Activated naive CD4-positive, alpha-beta T cell treated with anti-CD3 and anti-CD28 coated beads, Interleukin-2, amount 50 U/mL, for 24 hours (primary cell): ENCODE measurements at regions not wholly inside any gene's neighbourhood (a gene's known extent, or its start where the extent isn't known, plus 50 kb on each side); places are given as distances from the start of the nearest gene placed in this dataset.
"Not testable (repeated sequence)": the region's sequence is repeated elsewhere in the genome, so short reads cannot be mapped to it uniquely, and the experiment has no call there.

ENCODE experiments used
- H3K27ac Mint-ChIP-seq: one replicate; pipeline ENCODE4 v1.8.0; 2021; ENCODE audit warnings: mild to moderate bottlenecking, mixed read lengths
- H3K27me3 Mint-ChIP-seq: one replicate; pipeline ENCODE4 v1.8.0; 2021; ENCODE audit warnings: mixed read lengths
- H3K36me3 Mint-ChIP-seq: one replicate; pipeline ENCODE4 v1.8.0; 2021; ENCODE audit warnings: mixed read lengths
- H3K4me1 Mint-ChIP-seq: one replicate; pipeline ENCODE4 v1.8.0; 2021; ENCODE audit warnings: mixed read lengths
- H3K4me3 Mint-ChIP-seq: one replicate; pipeline ENCODE4 v1.8.0; 2021; ENCODE audit warnings: mild to moderate bottlenecking, mixed read lengths
- H3K9me3 Mint-ChIP-seq: one replicate; pipeline ENCODE4 v1.8.0; 2021; ENCODE audit warnings: mixed read lengths

DNA sequence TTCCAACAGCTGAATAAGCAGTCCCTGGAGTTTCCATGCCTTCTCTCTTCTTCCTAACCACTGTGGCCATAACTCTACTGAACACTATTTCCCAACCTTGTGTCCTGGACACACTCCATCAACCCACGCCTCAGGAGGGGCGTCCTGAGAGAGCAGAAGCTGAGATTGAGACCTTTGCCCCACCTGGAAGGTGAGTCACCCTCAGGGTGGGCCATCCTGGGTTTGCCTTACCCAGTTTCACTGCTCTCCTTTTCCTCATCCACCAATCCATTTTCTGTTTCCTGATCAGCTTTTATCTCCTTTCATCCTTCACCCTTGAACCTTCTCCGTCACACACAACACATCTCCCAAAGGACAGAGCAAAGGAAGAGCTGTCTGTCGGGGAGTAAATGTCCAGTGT is 91.4 kb downstream of the TMEM130 start:
- H3K9me3 Mint-ChIP-seq, result no peaks in the 10 kb centered on the region
- no peaks in the 10 kb centered on the region for H3K4me1 Mint-ChIP-seq

DNA sequence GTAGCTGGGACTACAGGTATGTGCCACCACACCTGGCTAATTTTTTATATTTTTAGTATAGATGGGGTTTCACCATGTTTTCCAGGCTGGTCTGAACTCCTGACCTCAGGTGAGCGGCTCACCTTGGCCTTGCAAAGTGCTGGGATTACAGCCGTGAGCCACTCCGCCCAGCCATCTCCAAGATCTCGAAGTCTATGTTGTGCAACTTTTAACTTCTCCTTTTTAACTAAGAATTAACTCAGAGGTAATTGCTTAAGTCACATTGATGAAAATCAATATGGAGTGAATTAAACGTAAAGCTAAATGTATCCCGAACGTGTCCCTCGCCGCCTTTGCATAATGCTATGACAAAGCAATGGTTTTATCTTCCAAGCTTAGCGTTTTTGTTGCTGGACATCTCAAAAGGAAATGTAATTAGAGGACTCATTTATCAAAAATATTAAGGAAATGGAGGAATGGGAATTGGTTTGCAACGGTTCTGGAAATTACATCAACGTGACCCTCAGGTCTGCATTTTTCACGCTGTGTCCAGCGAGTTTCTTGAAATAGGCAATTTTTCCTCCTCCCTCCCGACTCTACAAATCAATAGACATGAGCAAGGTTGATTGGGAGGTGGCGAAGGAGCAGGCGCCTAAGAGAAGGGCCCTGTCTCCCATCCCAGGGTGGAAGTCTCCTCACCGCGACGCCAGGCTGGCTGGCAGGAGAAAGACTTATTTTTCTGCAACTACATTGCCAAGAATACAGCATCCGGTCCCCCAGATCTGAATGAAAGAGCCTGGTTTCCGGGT is 89.8 kb downstream of the TMEM130 start:
- Mint-ChIP-seq H3K4me3 (no peak overlapping the region), H3K36me3 (no peaks in the 10 kb centered on the region), H3K9me3 (no peaks in the 10 kb centered on the region), H3K27ac (no peak overlapping the region), H3K4me1 (no peaks in the 10 kb centered on the region), H3K27me3 (peaks cover 7% of the 10 kb centered on the region)

More for the DNA sequence above, 91.4 kb downstream of the TMEM130 start:
- Mint-ChIP-seq H3K4me3 (no peak overlapping the region), H3K27ac (no peak overlapping the region), H3K27me3 (peaks cover 8% of the 10 kb centered on the region), H3K36me3 (no peaks in the 10 kb centered on the region)

DNA sequence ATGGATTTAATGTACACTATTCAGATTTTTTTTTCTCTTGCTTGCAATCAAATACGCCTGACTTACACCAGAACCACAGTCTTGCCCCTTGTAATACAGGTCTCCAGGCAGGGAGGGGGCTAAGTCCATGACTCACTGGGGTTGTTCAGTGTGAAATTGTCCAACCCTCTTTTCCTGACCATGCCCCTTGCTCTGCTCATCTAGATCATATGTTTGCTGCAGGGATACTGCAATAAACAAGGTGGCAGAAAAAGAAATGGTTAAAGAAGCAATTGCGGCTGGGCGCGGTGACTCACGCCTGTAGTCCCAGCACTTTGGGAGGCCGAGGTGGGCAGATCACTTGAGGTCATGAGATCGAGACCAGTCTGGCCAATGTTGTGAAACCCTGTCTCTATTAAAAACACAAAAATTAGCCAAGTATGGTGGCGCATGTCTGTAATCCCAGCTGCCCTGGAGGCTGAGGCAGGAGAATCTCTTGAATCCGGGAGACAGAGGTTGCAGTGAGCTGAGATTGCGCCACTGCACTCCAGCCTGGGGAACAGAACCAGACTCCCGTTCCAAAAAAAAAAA is 85.5 kb downstream of the TMEM130 start:
- no peaks in the 10 kb centered on the region for H3K9me3 Mint-ChIP-seq
- H3K4me1 Mint-ChIP-seq, result no peaks in the 10 kb centered on the region
- H3K27ac Mint-ChIP-seq, result no peak overlapping the region
- H3K4me3 Mint-ChIP-seq, result no peak overlapping the region
- H3K27me3 Mint-ChIP-seq, result peaks cover 6% of the 10 kb centered on the region
- no peaks in the 10 kb centered on the region for H3K36me3 Mint-ChIP-seq

DNA sequence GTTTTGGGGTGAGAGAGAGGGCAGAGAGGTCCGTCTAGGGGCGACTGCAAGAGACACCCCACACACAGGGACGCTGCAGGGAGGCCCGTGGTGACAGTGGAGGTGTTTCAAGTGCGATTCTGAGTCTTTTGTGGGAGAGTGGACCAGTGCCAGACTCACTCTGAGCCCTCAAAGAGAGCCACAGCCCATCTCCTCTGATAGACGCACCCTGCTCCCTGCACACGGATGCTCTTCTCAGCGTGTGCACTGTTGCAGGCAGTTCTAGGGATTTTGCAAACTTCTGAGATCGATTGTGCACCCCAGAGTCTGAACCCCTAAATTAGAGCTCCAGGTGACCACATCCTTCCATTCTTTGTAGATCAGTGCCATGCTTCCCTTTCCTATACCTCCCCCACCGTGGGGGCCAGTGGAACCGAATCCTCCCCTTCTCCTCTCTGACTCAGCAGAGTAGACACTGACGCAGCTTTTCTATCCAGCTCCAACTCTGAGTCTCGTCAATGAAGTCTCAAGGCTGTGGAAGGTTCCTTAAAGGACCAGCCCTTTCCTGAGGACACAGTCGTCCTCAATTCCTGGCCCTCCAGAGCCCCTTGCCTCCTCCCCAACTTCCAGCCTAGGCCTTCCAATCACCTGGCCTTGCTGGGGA is 83.8 kb downstream of the TMEM130 start:
- Mint-ChIP-seq H3K36me3 (no peaks in the 10 kb centered on the region), H3K27ac (no peak overlapping the region), H3K4me3 (no peak overlapping the region)

DNA sequence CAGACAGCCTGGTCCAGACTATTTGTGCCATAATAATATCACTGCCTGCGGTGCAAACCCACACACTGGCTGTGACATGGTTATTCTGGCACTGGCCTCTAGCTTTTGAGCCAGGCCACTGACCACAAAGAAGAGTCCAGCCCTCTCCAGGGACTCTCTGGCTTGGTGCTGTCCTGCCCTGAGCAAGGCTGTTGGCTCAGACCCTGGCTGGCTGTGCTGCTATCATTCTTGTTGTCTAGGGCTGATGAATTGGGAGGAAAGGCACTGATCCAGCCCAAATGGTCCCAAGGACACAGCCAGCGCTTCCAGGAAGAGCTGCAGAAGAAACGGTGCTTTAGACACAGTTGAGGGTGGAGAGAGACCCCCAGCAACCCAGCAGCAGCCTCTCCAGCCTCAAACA is 80.8 kb downstream of the TMEM130 start:
- H3K27ac Mint-ChIP-seq, result no peak overlapping the region
- no peaks in the 10 kb centered on the region for H3K36me3 Mint-ChIP-seq
- no peaks in the 10 kb centered on the region for H3K4me1 Mint-ChIP-seq
- peaks cover 3% of the 10 kb centered on the region for H3K27me3 Mint-ChIP-seq
- no peaks in the 10 kb centered on the region for H3K9me3 Mint-ChIP-seq
- H3K4me3 Mint-ChIP-seq, result no peak overlapping the region

More for the DNA sequence above, 83.8 kb downstream of the TMEM130 start:
- H3K27me3 Mint-ChIP-seq, result peaks cover 5% of the 10 kb centered on the region
- no peaks in the 10 kb centered on the region for H3K9me3 Mint-ChIP-seq
- H3K4me1 Mint-ChIP-seq, result no peaks in the 10 kb centered on the region

DNA sequence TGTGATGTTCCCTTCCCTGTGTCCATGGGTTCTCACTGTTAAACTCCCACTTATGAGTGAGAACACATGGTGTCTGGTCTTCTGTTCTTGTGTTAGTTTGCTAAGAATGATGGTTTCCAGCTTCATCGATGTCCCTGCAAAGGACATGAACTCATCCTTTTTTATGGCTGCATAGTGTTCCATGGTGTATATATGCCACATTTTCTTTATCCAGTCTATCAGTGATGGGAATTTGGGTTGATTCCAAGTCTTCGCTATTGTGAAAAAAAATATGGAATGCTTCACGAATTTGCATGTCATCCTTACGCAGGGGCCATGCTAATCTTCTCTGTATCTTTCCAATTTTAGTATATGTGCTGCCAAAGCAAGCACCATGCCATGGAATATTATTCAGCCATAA is 75.4 kb downstream of the TMEM130 start:
- not testable (repeated sequence) for H3K36me3 Mint-ChIP-seq, H3K9me3 Mint-ChIP-seq, H3K27me3 Mint-ChIP-seq, H3K4me1 Mint-ChIP-seq, H3K4me3 Mint-ChIP-seq, H3K27ac Mint-ChIP-seq

DNA sequence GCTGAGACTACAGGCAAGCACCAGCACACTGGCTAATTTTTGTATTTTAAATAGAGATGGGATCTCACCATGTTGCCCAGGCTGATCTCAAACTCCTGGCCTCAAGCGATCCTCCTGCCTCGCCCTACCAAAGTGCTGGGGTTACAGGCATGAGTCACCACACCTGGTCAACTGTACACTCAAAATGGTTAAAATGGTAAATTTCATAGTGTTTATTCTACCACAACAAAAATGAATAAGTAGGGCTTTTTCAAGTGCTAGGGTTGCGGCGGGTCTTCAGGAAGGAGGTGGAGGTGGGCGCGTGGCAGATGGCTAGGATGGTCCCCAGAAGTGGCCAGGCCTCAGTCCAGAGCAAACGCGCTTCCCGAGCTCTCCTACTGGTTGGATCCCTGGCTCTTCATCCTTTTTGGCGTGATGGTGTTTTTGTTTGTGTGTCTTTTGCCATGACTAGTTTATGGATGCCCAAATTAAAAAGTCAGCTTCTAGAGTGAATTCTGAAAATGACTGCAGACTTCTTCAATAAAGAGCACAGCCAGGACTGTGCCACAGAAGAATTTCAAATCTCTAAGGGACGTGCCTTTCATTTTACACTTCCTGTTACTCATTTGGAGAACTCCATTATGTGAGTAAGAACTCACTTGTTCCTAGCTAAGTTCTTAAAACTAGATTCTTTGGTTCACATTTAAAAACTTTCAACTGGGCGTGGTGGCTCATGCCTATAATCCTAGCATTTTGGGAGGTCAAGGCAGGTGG is 73.9 kb downstream of the TMEM130 start:
- no peak overlapping the region for H3K27ac Mint-ChIP-seq
- H3K36me3 Mint-ChIP-seq, result no peaks in the 10 kb centered on the region
- peaks cover 4% of the 10 kb centered on the region for H3K9me3 Mint-ChIP-seq
- no peaks in the 10 kb centered on the region for H3K4me1 Mint-ChIP-seq
- peaks cover 4% of the 10 kb centered on the region for H3K27me3 Mint-ChIP-seq
- no peak overlapping the region for H3K4me3 Mint-ChIP-seq
